ENCODE measurements at regions not wholly inside any gene's neighbourhood (a gene's known extent, or its start where the extent isn't known, plus 50 kb on each side); places are given as distances from the start of the nearest gene placed in this dataset.

GRCh38 chr2:59572227-59572626 is 981.2 kb downstream of the BCL11A start:
- POLR2A ChIA-PET, result no interaction called here
- no peaks in the 10 kb centered on the region for H3K9me3 ChIP-seq
- no peak overlapping the region for H3K4me3 ChIP-seq
- no peak overlapping the region for H3K4me2 ChIP-seq
- CTCF ChIA-PET, result no interaction called here
- FAIRE-seq (no peak), DNase-seq (ENCODE audit: low read depth in 1 of 2, low spot score in 1 of 2) (no peak), ATAC-seq (no peak)
- no peaks in the 10 kb centered on the region for H3K4me1 ChIP-seq
- 29% methylated on average over 4 of the region's 4 CpGs for WGBS (ENCODE audit: missing lambda C conversion rate)
- no peak overlapping the region for H3K27ac ChIP-seq
- no peak for TF ChIP-seq JUN (IDR thresholded peaks at IDR 0.05)
- TF ChIP-seq EHMT2 (IDR thresholded peaks at IDR 0.05; ENCODE audit: low read depth), result no peak
- TF ChIP-seq SREBF2 (IDR thresholded peaks at IDR 0.05), result no peak
- TF ChIP-seq PBX3 (IDR thresholded peaks at IDR 0.05), result no peak
- TF ChIP-seq HES2 (IDR thresholded peaks at IDR 0.05), result no peak
- no peak for TF ChIP-seq POLR2A (IDR thresholded peaks at IDR 0.05; ENCODE audit: low read length)
- TF ChIP-seq ESRRA (IDR thresholded peaks at IDR 0.05; ENCODE audit: borderline replicate concordance, low read length), result no peak
- TF ChIP-seq E2F6 (IDR thresholded peaks at IDR 0.05; ENCODE audit: borderline replicate concordance, low read depth), result no peak
- no peak for TF ChIP-seq CTCF (IDR thresholded peaks at IDR 0.05)
- TF ChIP-seq GATA3 (IDR thresholded peaks at IDR 0.05; ENCODE audit: borderline replicate concordance), result no peak
- TF ChIP-seq CHD2 (IDR thresholded peaks at IDR 0.05; ENCODE audit: low read length, partially characterized antibody), result no peak
- no peak for TF ChIP-seq PHF8 (IDR thresholded peaks at IDR 0.05; ENCODE audit: borderline replicate concordance, low read depth)
- TF ChIP-seq ZSCAN20 (CRISPR knock-in tag; IDR thresholded peaks at IDR 0.05), result no peak
- TF ChIP-seq HMGXB4 (CRISPR knock-in tag; IDR thresholded peaks at IDR 0.05; ENCODE audit: borderline replicate concordance), result no peak
- TF ChIP-seq RCOR1 (IDR thresholded peaks at IDR 0.05; ENCODE audit: low read depth, low read length), result no peak
- no peak for TF ChIP-seq CEBPB (IDR thresholded peaks at IDR 0.05)
- TF ChIP-seq MYC (IDR thresholded peaks at IDR 0.05; ENCODE audit: borderline replicate concordance, low read length), result no peak
- no peak for TF ChIP-seq NPAS2 (CRISPR knock-in tag; IDR thresholded peaks at IDR 0.05; ENCODE audit: borderline replicate concordance)
- TF ChIP-seq HDAC2 (IDR thresholded peaks at IDR 0.05), result no peak
- no peak for TF ChIP-seq FOXS1 (CRISPR knock-in tag; IDR thresholded peaks at IDR 0.05)

- WGBS (ENCODE audit: missing lambda C conversion rate), result 34% methylated on average over 1 of the region's 1 CpG
- H3K4me3 ChIP-seq, result no peak overlapping the region
- ChIA-PET POLR2A (no interaction called here), CTCF (no interaction called here)
- H3K27ac ChIP-seq, result no peak overlapping the region
- no peaks in the 10 kb centered on the region for H3K9me3 ChIP-seq
- H3K4me1 ChIP-seq, result no peaks in the 10 kb centered on the region
- FAIRE-seq, result no peak
- DNase-seq (ENCODE audit: low read depth in 1 of 2, low spot score in 1 of 2), result no peak
- no peak for ATAC-seq
- no peak overlapping the region for H3K4me2 ChIP-seq
- TF ChIP-seq HOXB13 (CRISPR knock-in tag; IDR thresholded peaks at IDR 0.05; ENCODE audit: low read depth), result no peak
- TF ChIP-seq JUNB (IDR thresholded peaks at IDR 0.05), result no peak
- no peak for TF ChIP-seq MYC (IDR thresholded peaks at IDR 0.05; ENCODE audit: borderline replicate concordance, low read length)
- TF ChIP-seq EP300 (IDR thresholded peaks at IDR 0.05), result no peak
- no peak for TF ChIP-seq ZNF302 (CRISPR knock-in tag; IDR thresholded peaks at IDR 0.05)
- TF ChIP-seq FOXS1 (CRISPR knock-in tag; IDR thresholded peaks at IDR 0.05), result no peak
- TF ChIP-seq MAZ (IDR thresholded peaks at IDR 0.05; ENCODE audit: borderline replicate concordance, low read depth, low read length), result no peak
- no peak for TF ChIP-seq RCOR1 (IDR thresholded peaks at IDR 0.05; ENCODE audit: low read depth, low read length)
- TF ChIP-seq ELK1 (IDR thresholded peaks at IDR 0.05; ENCODE audit: low read depth, low read length), result no peak
- TF ChIP-seq GATA3 (IDR thresholded peaks at IDR 0.05; ENCODE audit: borderline replicate concordance), result no peak
- TF ChIP-seq RFX5 (IDR thresholded peaks at IDR 0.05), result no peak
- TF ChIP-seq ATOH8 (CRISPR knock-in tag; IDR thresholded peaks at IDR 0.05; ENCODE audit: low read depth), result no peak
Measured at GRCh38 chr2:59570818-59571217, 982.6 kb downstream of the BCL11A start.

All from A549 (cell line).